ENCODE measurements at regions not wholly inside any gene's neighbourhood (a gene's known extent, or its start where the extent isn't known, plus 50 kb on each side); places are given as distances from the start of the nearest gene placed in this dataset.

GRCh38 chr11:103681855-103682254, 354.6 kb upstream of the DDI1 start:
- no peak overlapping the region for H3K27ac ChIP-seq (ENCODE audit: low read depth, low read length)
- H3K4me3 ChIP-seq (ENCODE audit: low read length in 3 of 3), result no peak overlapping the region
- peaks cover 0 to 3% (median 0%) of the 10 kb centered on the region in 3 donors for H3K4me1 ChIP-seq (ENCODE audit: control insufficient read depth in 3 of 3, insufficient read depth in 3 of 3, low read length in 3 of 3)
- H3K36me3 ChIP-seq (ENCODE audit: control insufficient read depth in 3 of 3, insufficient read depth in 3 of 3, low read length in 3 of 3), result no peaks in the 10 kb centered on the region
- H3K27me3 ChIP-seq (ENCODE audit: control insufficient read depth in 3 of 3, insufficient read depth in 3 of 3, low read length in 3 of 3), result no peaks in the 10 kb centered on the region
- peaks cover 0 to 4% (median 0%) of the 10 kb centered on the region in 3 donors for H3K9me3 ChIP-seq (ENCODE audit: control insufficient read depth in 3 of 3, low read length in 3 of 3)
- no peak overlapping the region for H3K9ac ChIP-seq (ENCODE audit: low read depth in 1 of 3, low read length in 3 of 3)

DNA sequence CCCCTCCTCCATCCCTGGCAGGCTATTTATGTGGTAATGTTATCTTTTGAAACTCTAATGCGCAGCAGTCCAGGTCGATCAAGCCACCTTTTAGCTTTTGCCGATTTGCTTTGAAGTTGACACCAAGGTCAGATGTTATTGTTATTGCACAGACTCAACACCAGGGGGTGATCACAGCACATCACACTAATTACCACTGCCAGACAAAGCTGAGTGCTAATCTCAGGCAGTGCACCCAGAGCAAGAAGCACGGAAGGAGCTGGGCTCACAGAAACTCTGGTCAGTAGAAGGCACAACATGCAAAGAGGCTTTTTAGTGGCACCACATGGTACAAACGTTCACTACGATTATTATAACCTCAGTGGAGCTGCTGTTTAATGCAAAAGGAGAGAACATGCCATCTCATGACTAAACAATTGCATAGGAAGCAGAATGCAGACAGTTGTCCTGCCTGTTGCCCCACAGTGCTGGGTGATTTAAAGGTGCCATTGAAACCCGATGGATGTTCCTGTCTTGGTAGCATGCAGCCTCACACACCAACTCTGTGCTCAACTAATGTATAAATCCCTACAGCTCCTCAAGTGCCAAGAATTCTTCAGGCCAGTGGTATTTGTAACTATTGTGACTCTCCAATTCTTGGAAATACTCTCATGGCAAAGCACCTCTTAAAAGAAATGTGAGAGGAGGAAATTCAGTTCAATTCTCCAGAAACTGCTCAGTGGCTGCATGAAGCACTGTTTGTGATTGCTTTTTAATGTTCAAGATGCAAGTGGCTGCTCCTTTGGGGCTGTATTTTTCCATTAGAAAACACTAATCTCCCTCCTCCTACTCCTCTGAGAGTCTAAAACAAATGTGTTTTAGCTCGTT, 353.9 kb upstream of the DDI1 start:
- Histone ChIP-seq H3K27ac (ENCODE audit: low read depth, low read length) (no peak overlapping the region), H3K4me3 (ENCODE audit: low read length in 3 of 3) (no peak overlapping the region)

DNA sequence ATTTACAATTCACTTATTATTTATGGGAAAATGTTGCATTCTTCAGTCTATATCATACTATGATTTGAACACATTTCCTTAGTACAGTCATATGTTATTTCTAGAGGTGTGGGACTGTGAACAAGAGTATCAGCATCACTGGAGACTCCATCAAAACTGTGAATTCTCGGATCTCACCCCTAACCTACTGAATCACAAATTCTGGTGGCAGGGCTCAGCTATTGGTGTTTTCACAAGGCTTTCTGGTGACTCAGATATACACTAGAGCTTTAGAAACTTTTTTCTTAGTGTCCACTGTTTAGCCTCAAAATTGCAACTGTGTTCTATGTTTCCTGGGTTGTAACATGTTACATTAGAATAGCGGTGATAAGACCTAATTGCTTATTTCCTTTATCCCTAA, 352.9 kb upstream of the DDI1 start:
- H3K27ac ChIP-seq (ENCODE audit: low read depth, low read length), result no peak overlapping the region
- peaks cover 0 to 3% (median 0%) of the 10 kb centered on the region in 3 donors for H3K4me1 ChIP-seq (ENCODE audit: control insufficient read depth in 3 of 3, insufficient read depth in 3 of 3, low read length in 3 of 3)
- H3K9me3 ChIP-seq (ENCODE audit: control insufficient read depth in 3 of 3, low read length in 3 of 3), result peaks cover 0 to 4% (median 0%) of the 10 kb centered on the region in 3 donors
- no peaks in the 10 kb centered on the region for H3K36me3 ChIP-seq (ENCODE audit: control insufficient read depth in 3 of 3, insufficient read depth in 3 of 3, low read length in 3 of 3)
- H3K27me3 ChIP-seq (ENCODE audit: control insufficient read depth in 3 of 3, insufficient read depth in 3 of 3, low read length in 3 of 3), result no peaks in the 10 kb centered on the region
- H3K4me3 ChIP-seq (ENCODE audit: low read length in 3 of 3), result no peak overlapping the region
- no peak overlapping the region for H3K9ac ChIP-seq (ENCODE audit: low read depth in 1 of 3, low read length in 3 of 3)

More for the DNA sequence above, 353.9 kb upstream of the DDI1 start:
- H3K9me3 ChIP-seq (ENCODE audit: control insufficient read depth in 3 of 3, low read length in 3 of 3), result peaks cover 0 to 4% (median 0%) of the 10 kb centered on the region in 3 donors
- no peak overlapping the region for H3K9ac ChIP-seq (ENCODE audit: low read depth in 1 of 3, low read length in 3 of 3)
- no peaks in the 10 kb centered on the region for H3K36me3 ChIP-seq (ENCODE audit: control insufficient read depth in 3 of 3, insufficient read depth in 3 of 3, low read length in 3 of 3)
- peaks cover 0 to 3% (median 0%) of the 10 kb centered on the region in 3 donors for H3K4me1 ChIP-seq (ENCODE audit: control insufficient read depth in 3 of 3, insufficient read depth in 3 of 3, low read length in 3 of 3)
- no peaks in the 10 kb centered on the region for H3K27me3 ChIP-seq (ENCODE audit: control insufficient read depth in 3 of 3, insufficient read depth in 3 of 3, low read length in 3 of 3)

DNA sequence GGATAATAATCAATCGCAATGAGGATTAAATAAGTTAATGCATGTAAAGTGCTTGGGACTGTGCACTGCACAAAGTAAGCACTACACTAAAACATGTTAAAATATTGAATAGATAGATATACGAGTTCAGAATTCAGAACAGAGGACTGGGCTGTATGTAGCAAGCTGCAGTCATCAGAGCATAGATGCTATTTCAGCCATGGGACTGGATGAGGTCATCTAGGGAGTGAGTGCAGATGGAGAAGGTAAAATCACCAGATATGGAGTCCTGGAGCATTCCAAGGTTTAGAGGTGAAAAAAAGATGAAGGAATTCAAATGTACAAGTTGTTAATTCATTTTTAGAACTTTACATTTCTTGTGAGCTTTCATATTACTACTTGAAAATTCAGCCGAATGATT, 347.5 kb upstream of the DDI1 start:
- H3K4me3 ChIP-seq (ENCODE audit: low read length in 3 of 3), result no peak overlapping the region
- H3K27me3 ChIP-seq (ENCODE audit: control insufficient read depth in 3 of 3, insufficient read depth in 3 of 3, low read length in 3 of 3), result no peaks in the 10 kb centered on the region
- no peaks in the 10 kb centered on the region for H3K36me3 ChIP-seq (ENCODE audit: control insufficient read depth in 3 of 3, insufficient read depth in 3 of 3, low read length in 3 of 3)
- H3K9ac ChIP-seq (ENCODE audit: low read depth in 1 of 3, low read length in 3 of 3), result no peak overlapping the region
- H3K4me1 ChIP-seq (ENCODE audit: control insufficient read depth in 3 of 3, insufficient read depth in 3 of 3, low read length in 3 of 3), result no peaks in the 10 kb centered on the region
- peaks cover 0 to 4% (median 0%) of the 10 kb centered on the region in 3 donors for H3K9me3 ChIP-seq (ENCODE audit: control insufficient read depth in 3 of 3, low read length in 3 of 3)
- no peak overlapping the region for H3K27ac ChIP-seq (ENCODE audit: low read depth, low read length)

GRCh38 chr11:103690356-103690755, 346.1 kb upstream of the DDI1 start:
- H3K4me1 ChIP-seq (ENCODE audit: control insufficient read depth in 3 of 3, insufficient read depth in 3 of 3, low read length in 3 of 3), result no peaks in the 10 kb centered on the region
- H3K9me3 ChIP-seq (ENCODE audit: control insufficient read depth in 3 of 3, low read length in 3 of 3), result peaks cover 0 to 4% (median 0%) of the 10 kb centered on the region in 3 donors
- H3K9ac ChIP-seq (ENCODE audit: low read depth in 1 of 3, low read length in 3 of 3), result no peak overlapping the region
- no peaks in the 10 kb centered on the region for H3K36me3 ChIP-seq (ENCODE audit: control insufficient read depth in 3 of 3, insufficient read depth in 3 of 3, low read length in 3 of 3)
- H3K27me3 ChIP-seq (ENCODE audit: control insufficient read depth in 3 of 3, insufficient read depth in 3 of 3, low read length in 3 of 3), result no peaks in the 10 kb centered on the region
- no peak overlapping the region for H3K27ac ChIP-seq (ENCODE audit: low read depth, low read length)
- no peak overlapping the region for H3K4me3 ChIP-seq (ENCODE audit: low read length in 3 of 3)

DNA sequence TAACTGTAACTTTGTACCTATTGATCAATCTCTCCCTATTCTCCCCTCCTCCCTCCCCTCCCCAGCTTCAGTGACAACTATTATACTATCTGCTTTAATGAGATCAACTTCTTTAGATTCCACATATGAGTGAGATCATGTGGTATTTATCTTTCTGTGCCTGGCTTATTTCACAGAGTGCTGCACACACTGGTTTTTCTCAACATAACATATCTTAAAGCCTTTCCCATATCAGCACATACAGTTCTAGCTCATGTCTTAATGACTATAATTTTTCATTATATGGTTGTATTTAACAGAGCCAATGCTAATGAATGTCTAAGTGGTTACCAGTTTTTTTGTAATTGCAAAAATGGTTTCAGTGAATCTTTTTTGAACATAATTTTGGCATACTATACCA, 340.3 kb upstream of the DDI1 start:
- Histone ChIP-seq H3K27me3 (ENCODE audit: control insufficient read depth in 3 of 3, insufficient read depth in 3 of 3, low read length in 3 of 3) (no peaks in the 10 kb centered on the region), H3K9me3 (ENCODE audit: control insufficient read depth in 3 of 3, low read length in 3 of 3) (no peaks in the 10 kb centered on the region), H3K9ac (ENCODE audit: low read depth in 1 of 3, low read length in 3 of 3) (no peak overlapping the region), H3K4me3 (ENCODE audit: low read length in 3 of 3) (no peak overlapping the region), H3K4me1 (ENCODE audit: control insufficient read depth in 3 of 3, insufficient read depth in 3 of 3, low read length in 3 of 3) (peaks cover 0 to 2% (median 0%) of the 10 kb centered on the region in 3 donors), H3K27ac (ENCODE audit: low read depth, low read length) (no peak overlapping the region), H3K36me3 (ENCODE audit: control insufficient read depth in 3 of 3, insufficient read depth in 3 of 3, low read length in 3 of 3) (no peaks in the 10 kb centered on the region)

- Histone ChIP-seq H3K36me3 (ENCODE audit: control insufficient read depth in 3 of 3, insufficient read depth in 3 of 3, low read length in 3 of 3) (no peaks in the 10 kb centered on the region), H3K9ac (ENCODE audit: low read depth in 1 of 3, low read length in 3 of 3) (no peak overlapping the region), H3K27me3 (ENCODE audit: control insufficient read depth in 3 of 3, insufficient read depth in 3 of 3, low read length in 3 of 3) (no peaks in the 10 kb centered on the region), H3K9me3 (ENCODE audit: control insufficient read depth in 3 of 3, low read length in 3 of 3) (no peaks in the 10 kb centered on the region), H3K4me1 (ENCODE audit: control insufficient read depth in 3 of 3, insufficient read depth in 3 of 3, low read length in 3 of 3) (peaks cover 0 to 2% (median 0%) of the 10 kb centered on the region in 3 donors), H3K4me3 (ENCODE audit: low read length in 3 of 3) (no peak overlapping the region), H3K27ac (ENCODE audit: low read depth, low read length) (no peak overlapping the region)
Measured at GRCh38 chr11:103699216-103699615, 337.2 kb upstream of the DDI1 start.

- H3K4me3 ChIP-seq (ENCODE audit: low read length in 3 of 3), result no peak overlapping the region
- no peaks in the 10 kb centered on the region for H3K27me3 ChIP-seq (ENCODE audit: control insufficient read depth in 3 of 3, insufficient read depth in 3 of 3, low read length in 3 of 3)
- no peaks in the 10 kb centered on the region for H3K9me3 ChIP-seq (ENCODE audit: control insufficient read depth in 3 of 3, low read length in 3 of 3)
- no peaks in the 10 kb centered on the region for H3K36me3 ChIP-seq (ENCODE audit: control insufficient read depth in 3 of 3, insufficient read depth in 3 of 3, low read length in 3 of 3)
- H3K27ac ChIP-seq (ENCODE audit: low read depth, low read length), result no peak overlapping the region
- peaks cover 0 to 2% (median 0%) of the 10 kb centered on the region in 3 donors for H3K4me1 ChIP-seq (ENCODE audit: control insufficient read depth in 3 of 3, insufficient read depth in 3 of 3, low read length in 3 of 3)
- no peak overlapping the region for H3K9ac ChIP-seq (ENCODE audit: low read depth in 1 of 3, low read length in 3 of 3)
Measured at GRCh38 chr11:103699656-103700055, 336.8 kb upstream of the DDI1 start.

DNA sequence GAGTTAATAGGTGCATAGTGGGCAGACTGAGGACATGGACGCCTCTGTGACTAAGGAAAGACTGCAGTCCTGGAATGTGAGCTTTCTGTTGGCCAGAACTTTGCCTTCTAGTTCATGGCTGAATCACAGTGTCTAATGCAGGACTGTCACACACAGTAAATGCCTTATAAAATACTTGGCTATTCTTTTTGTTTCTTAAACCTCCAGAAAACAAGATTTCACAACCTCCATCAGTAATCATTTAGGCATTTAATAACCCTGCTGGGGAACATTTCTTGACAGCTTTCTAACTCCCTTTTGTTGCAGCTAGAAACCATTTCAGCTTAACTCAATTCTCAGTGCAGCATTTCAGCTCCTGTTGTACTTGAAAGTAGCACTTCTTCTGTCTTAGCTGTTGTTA, 335.8 kb upstream of the DDI1 start:
- H3K4me1 ChIP-seq (ENCODE audit: control insufficient read depth in 3 of 3, insufficient read depth in 3 of 3, low read length in 3 of 3), result peaks cover 0 to 2% (median 0%) of the 10 kb centered on the region in 3 donors
- no peaks in the 10 kb centered on the region for H3K27me3 ChIP-seq (ENCODE audit: control insufficient read depth in 3 of 3, insufficient read depth in 3 of 3, low read length in 3 of 3)
- H3K36me3 ChIP-seq (ENCODE audit: control insufficient read depth in 3 of 3, insufficient read depth in 3 of 3, low read length in 3 of 3), result no peaks in the 10 kb centered on the region
- no peak overlapping the region for H3K4me3 ChIP-seq (ENCODE audit: low read length in 3 of 3)
- H3K9me3 ChIP-seq (ENCODE audit: control insufficient read depth in 3 of 3, low read length in 3 of 3), result no peaks in the 10 kb centered on the region
- H3K9ac ChIP-seq (ENCODE audit: low read depth in 1 of 3, low read length in 3 of 3), result no peak overlapping the region
- no peak overlapping the region for H3K27ac ChIP-seq (ENCODE audit: low read depth, low read length)

DNA sequence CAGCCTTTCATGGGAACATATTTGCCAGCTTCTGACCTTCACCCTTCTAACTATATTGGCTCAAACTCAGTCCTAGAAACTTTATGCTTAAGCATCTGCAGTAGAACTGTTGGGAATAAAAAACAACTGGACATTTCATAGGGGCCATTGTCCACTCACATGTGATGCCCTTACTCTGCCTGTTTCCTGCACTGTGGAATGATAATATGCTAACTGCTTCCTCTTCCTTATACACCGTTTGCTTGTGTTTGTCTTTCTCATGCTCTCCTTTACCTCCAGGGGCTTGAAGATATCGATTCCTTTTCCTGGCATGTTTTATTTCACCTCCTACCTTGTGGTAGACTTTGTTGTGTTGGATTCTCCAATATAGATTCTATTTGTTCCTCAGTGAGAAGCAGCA, 333.0 kb upstream of the DDI1 start:
- H3K9me3 ChIP-seq (ENCODE audit: control insufficient read depth in 3 of 3, low read length in 3 of 3), result no peaks in the 10 kb centered on the region
- H3K4me1 ChIP-seq (ENCODE audit: control insufficient read depth in 3 of 3, insufficient read depth in 3 of 3, low read length in 3 of 3), result peaks cover 0 to 2% (median 0%) of the 10 kb centered on the region in 3 donors

More for the DNA sequence above, 333.0 kb upstream of the DDI1 start:
- Histone ChIP-seq H3K4me3 (ENCODE audit: low read length in 3 of 3) (no peak overlapping the region), H3K27ac (ENCODE audit: low read depth, low read length) (no peak overlapping the region), H3K9ac (ENCODE audit: low read depth in 1 of 3, low read length in 3 of 3) (no peak overlapping the region), H3K27me3 (ENCODE audit: control insufficient read depth in 3 of 3, insufficient read depth in 3 of 3, low read length in 3 of 3) (no peaks in the 10 kb centered on the region), H3K36me3 (ENCODE audit: control insufficient read depth in 3 of 3, insufficient read depth in 3 of 3, low read length in 3 of 3) (no peaks in the 10 kb centered on the region)

Measured in skeletal muscle tissue (tissue), 3 donors.